ENCODE measurements at regions not wholly inside any gene's neighbourhood (a gene's known extent, or its start where the extent isn't known, plus 50 kb on each side); places are given as distances from the start of the nearest gene placed in this dataset.

GRCh38 chr2:238601433-238602222, 174.9 kb downstream of the ASB1 start:
- H3K4me1 ChIP-seq (ENCODE audit: control insufficient read depth, insufficient read depth, low read length) = peaks cover 7% of the 10 kb centered on the region
- no peak overlapping the region for H3K27ac ChIP-seq (ENCODE audit: low read length)
- POLR2A ChIA-PET = no interaction called here
- no peak for DNase-seq (ENCODE audit: low read depth, low spot score)
- no peak for TF ChIP-seq TCF7L2 (IDR thresholded peaks at IDR 0.05; ENCODE audit: low read depth, low read length)
- TF ChIP-seq CTCF (IDR thresholded peaks at IDR 0.05) = no peak
- TF ChIP-seq POLR2AphosphoS5 (IDR thresholded peaks at IDR 0.05; ENCODE audit: low read depth, low read length) = no peak
- no peak for TF ChIP-seq SIN3A (IDR thresholded peaks at IDR 0.05; ENCODE audit: borderline replicate concordance, insufficient read depth, low read depth, low read length)
- TF ChIP-seq, protein P1, sequence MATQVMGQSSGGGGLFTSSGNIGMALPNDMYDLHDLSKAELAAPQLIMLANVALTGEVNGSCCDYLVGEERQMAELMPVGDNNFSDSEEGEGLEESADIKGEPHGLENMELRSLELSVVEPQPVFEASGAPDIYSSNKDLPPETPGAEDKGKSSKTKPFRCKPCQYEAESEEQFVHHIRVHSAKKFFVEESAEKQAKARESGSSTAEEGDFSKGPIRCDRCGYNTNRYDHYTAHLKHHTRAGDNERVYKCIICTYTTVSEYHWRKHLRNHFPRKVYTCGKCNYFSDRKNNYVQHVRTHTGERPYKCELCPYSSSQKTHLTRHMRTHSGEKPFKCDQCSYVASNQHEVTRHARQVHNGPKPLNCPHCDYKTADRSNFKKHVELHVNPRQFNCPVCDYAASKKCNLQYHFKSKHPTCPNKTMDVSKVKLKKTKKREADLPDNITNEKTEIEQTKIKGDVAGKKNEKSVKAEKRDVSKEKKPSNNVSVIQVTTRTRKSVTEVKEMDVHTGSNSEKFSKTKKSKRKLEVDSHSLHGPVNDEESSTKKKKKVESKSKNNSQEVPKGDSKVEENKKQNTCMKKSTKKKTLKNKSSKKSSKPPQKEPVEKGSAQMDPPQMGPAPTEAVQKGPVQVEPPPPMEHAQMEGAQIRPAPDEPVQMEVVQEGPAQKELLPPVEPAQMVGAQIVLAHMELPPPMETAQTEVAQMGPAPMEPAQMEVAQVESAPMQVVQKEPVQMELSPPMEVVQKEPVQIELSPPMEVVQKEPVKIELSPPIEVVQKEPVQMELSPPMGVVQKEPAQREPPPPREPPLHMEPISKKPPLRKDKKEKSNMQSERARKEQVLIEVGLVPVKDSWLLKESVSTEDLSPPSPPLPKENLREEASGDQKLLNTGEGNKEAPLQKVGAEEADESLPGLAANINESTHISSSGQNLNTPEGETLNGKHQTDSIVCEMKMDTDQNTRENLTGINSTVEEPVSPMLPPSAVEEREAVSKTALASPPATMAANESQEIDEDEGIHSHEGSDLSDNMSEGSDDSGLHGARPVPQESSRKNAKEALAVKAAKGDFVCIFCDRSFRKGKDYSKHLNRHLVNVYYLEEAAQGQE (IDR thresholded peaks at IDR 0.05; ENCODE audit: insufficient read depth in 1 of 2, low read depth in 2 of 2, low read length in 1 of 2) = no peak
- CTCF ChIA-PET = interaction anchor here (0.6 kb wide), 2 partner anchors 178 to 1456 kb away, joined by 3 to 5 read pairs; no protein-coding TSS in a partner anchor
- no peaks in the 10 kb centered on the region for H3K36me3 ChIP-seq (ENCODE audit: control insufficient read depth, insufficient read depth, low read length)
- H3K4me3 ChIP-seq (ENCODE audit: low read depth in 2 of 2, low read length in 2 of 2) = no peak overlapping the region
- in situ Hi-C loops (cut with HindIII; ENCODE audit: low pct_unique_long_range_greater_than_20kb, low sequenced_read_pairs) = no loop called here
- ATAC-seq = no peak
- intact Hi-C loops (cut with micrococcal nuclease; ENCODE audit: unreplicated experiment) = no loop called here
- H3K9me3 ChIP-seq (ENCODE audit: control insufficient read depth, insufficient read depth, low read depth, low read length) = peaks cover 17% of the 10 kb centered on the region
- H3K27me3 ChIP-seq (ENCODE audit: control insufficient read depth, insufficient read depth, low read length) = no peaks in the 10 kb centered on the region
- BruUV-seq (replicated peaks) = no TSS peak

- Histone ChIP-seq H3K27ac (ENCODE audit: low read length) (no peak overlapping the region), H3K4me1 (ENCODE audit: control insufficient read depth, insufficient read depth, low read length) (peaks cover 4% of the 10 kb centered on the region), H3K27me3 (ENCODE audit: control insufficient read depth, insufficient read depth, low read length) (no peaks in the 10 kb centered on the region), H3K4me3 (ENCODE audit: low read depth in 2 of 2, low read length in 2 of 2) (no peak overlapping the region), H3K9me3 (ENCODE audit: control insufficient read depth, insufficient read depth, low read depth, low read length) (peaks cover 17% of the 10 kb centered on the region), H3K36me3 (ENCODE audit: control insufficient read depth, insufficient read depth, low read length) (no peaks in the 10 kb centered on the region)
- BruUV-seq (replicated peaks) = no TSS peak
- DNase-seq (ENCODE audit: low read depth, low spot score) (no peak), ATAC-seq (no peak)
- POLR2A ChIA-PET = no interaction called here
- in situ Hi-C loops (cut with HindIII; ENCODE audit: low pct_unique_long_range_greater_than_20kb, low sequenced_read_pairs) = no loop called here
- TF ChIP-seq CTCF (IDR thresholded peaks at IDR 0.05) = no peak
- TF ChIP-seq, protein P1 (IDR thresholded peaks at IDR 0.05; ENCODE audit: insufficient read depth in 1 of 2, low read depth in 2 of 2, low read length in 1 of 2) = no peak
- TF ChIP-seq TCF7L2 (IDR thresholded peaks at IDR 0.05; ENCODE audit: low read depth, low read length) = no peak
- TF ChIP-seq SIN3A (IDR thresholded peaks at IDR 0.05; ENCODE audit: borderline replicate concordance, insufficient read depth, low read depth, low read length) = no peak
- no peak for TF ChIP-seq POLR2AphosphoS5 (IDR thresholded peaks at IDR 0.05; ENCODE audit: low read depth, low read length)
- intact Hi-C loops (cut with micrococcal nuclease; ENCODE audit: unreplicated experiment) = no loop called here
- CTCF ChIA-PET = no interaction called here
These were observed 175.7 kb downstream of the ASB1 start for GRCh38 chr2:238602223-238602960.
